Femur (tissue), 1 donor: ENCODE measurements at regions not wholly inside any gene's neighbourhood (a gene's known extent, or its start where the extent isn't known, plus 50 kb on each side); places are given as distances from the start of the nearest gene placed in this dataset.
"Not testable (repeated sequence)": the region's sequence is repeated elsewhere in the genome, so short reads cannot be mapped to it uniquely, and the experiment has no call there.

Experiments used
- DNase-seq: peaks from one replicate; pipeline ENCODE4 v3.0.0-alpha.2; 2017

DNA sequence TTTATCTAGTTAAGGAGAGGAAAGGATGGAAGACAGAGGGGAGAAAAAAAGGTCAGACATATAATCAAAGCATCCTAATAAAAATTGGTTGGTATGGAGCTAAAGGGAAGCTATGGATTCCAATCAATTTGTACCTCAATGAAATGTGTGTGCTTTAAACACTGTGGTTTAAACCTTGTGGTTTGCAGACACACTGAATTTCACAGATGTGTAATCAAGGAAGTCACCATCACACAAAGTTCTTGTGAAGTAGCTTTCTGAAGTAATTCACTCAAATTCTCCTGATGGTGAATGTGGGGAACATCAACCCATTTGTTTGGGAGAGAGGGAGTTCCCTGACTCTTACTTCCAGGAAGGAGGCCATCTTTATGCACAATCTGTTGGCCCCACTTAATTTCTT lies 243.3 kb upstream of the KRR1 start:
- DNase-seq: no peak

- no peak for DNase-seq
These were observed 242.7 kb upstream of the KRR1 start for GRCh38 chr12:75754141-75754540.

- no peak for DNase-seq
These were observed 240.5 kb upstream of the KRR1 start for GRCh38 chr12:75751769-75752471.

DNA sequence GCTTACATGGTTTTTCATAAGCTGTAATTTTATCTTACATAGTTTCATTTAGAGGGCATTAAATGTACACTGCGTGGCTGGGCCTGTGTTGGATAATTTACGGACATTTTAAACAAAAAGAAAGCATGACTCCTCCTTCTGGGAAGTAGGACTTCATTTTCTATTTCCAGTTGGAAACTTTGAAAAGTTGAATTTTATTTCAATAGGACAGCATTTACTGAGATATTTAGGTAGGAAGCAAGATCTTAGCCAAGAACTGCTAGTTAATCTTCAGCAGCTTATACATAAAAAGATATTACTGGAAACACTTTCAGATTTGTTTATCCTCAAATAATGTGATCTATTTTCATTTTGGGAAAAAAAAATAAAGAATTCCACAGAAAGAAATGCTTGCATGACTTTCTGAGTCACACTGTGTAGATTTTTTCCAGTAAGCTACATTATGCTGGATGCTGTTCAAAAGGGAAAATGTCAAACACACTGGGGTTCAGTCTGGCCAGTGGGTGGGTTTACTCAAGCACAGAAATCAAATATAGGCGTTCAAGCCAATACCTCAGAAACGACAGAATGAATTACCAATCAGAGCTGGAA lies 239.4 kb upstream of the KRR1 start:
- peak; percentile 47 for DNase-seq

GRCh38 chr12:75748990-75749389 lies 237.6 kb upstream of the KRR1 start:
- not testable (repeated sequence) for DNase-seq

DNA sequence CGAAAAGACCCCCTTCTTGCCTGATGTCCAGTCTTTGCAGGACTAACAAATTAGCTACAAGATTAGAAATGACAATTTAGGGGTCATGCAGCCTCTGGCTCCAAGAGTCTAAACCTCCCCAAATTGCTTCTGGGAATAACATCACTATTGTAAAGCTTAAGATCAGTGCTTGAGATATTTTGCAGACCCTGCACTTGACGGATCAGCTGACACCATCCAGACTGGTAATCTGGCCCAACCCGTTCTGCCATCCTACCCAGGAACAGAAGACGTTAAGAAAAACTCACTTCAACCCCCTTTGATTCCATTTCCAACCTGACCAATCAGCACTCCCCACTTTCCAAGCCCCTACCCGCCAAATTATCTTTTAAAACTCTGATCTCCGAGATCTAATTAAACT lies 236.7 kb upstream of the KRR1 start:
- no peak for DNase-seq

- DNase-seq: peak; percentile 37
These were observed 236.2 kb upstream of the KRR1 start for GRCh38 chr12:75747572-75748021.

DNA sequence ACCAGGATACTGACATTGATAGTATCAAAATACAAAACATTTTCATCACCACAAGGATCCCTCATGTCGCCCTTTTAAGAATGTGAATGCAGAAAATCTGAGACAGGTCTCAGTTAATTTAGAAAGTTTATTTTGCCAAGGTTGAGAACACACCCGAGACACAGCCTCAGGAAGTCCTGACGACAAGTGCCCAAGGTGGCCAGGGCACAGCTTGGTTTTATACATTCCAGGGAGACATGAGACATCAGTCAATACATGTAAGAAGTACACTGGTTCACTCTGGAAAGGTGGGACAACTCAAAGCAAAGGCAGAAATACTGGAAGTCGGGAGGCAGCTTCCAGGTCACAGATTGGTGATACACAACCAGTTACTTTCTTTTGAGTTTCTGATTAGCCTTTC lies 235.2 kb upstream of the KRR1 start:
- no peak for DNase-seq

GRCh38 chr12:75744607-75745256 lies 233.3 kb upstream of the KRR1 start:
- no peak for DNase-seq

GRCh38 chr12:75742961-75743360 lies 231.6 kb upstream of the KRR1 start:
- no peak for DNase-seq

DNA sequence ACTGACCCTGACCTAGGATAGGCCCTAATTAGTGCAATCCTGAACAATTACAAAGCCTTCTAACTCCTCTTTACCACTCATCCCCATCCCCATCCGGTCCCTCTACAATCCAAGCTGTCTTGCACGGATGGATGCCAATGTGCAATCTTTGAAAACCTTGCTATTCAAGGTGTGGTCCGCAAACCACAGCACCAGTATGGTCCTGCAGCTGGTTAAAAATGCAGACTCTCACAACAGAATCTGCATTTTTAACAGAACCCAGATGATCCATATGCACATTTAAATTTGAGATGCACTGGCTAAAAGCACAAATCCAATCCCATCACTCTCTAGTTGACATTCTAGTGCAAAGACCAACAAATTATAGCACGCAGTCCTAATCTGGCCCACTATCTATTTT lies 230.6 kb upstream of the KRR1 start:
- DNase-seq: no peak

DNA sequence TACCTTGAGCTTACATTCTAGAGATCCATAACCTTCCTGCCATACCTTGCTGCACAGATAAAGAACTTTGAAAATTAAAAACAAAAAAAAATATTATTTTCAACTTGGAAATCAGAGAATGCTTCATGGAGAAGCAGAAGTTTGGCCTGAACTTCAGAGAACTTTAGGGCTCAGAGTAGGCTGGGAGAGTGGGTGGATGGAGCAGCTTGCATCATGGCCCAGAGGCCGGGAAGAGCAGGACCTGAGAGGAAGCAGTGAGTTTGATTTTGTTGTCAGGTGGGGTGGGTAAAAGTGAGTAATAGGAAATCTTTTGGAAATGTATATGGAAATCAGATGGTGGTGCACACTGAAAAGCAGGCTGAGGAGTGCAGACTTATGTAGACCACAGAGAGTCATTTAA lies 228.5 kb upstream of the KRR1 start:
- no peak for DNase-seq

GRCh38 chr12:75739098-75739497 lies 227.7 kb upstream of the KRR1 start:
- DNase-seq: not testable (repeated sequence)

DNA sequence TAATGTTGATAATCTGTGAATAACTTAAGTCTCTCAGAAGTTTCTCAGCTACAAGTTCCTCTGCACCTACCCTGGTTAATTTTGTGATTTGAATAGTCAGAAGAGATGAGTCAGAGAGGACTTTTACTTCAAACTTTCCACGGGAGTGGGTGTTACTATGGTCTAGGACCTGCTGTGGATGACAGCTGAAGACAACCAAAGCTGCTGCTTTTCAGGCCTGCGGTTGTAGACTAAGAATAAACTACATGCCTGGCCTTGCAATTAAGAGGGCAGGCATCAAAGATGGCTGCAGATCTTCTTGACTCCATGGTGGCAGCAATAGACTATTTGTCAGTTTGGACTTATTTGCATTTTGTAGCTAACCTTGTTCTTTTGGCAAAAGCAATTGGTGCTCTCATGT lies 227.1 kb upstream of the KRR1 start:
- no peak for DNase-seq

- no peak for DNase-seq
These were observed 224.4 kb upstream of the KRR1 start for GRCh38 chr12:75735853-75736252.

GRCh38 chr12:75728826-75729225 lies 217.4 kb upstream of the KRR1 start:
- no peak for DNase-seq

- no peak for DNase-seq
These were observed 216.2 kb upstream of the KRR1 start for GRCh38 chr12:75727577-75727976.

GRCh38 chr12:75725521-75726111 lies 214.2 kb upstream of the KRR1 start:
- no peak for DNase-seq

DNA sequence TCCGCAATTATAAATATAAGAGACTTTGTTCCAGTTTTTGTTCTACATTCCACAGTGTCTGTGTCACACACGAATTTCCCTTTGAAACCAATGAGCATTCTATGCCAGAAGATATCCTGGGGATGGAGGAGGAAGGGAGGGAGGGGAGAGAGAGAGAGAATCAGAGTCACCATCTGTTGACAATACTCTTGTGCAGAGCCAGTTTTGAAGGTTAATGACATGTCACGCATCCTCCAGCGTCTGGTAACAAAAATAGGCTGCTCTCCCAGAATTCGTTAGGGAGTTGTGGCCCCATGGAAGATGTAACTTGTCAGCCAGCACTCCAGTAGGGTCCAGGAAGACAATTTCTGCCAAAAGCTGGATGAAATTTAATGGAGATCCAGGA lies 213.5 kb upstream of the KRR1 start:
- peak; percentile 86 for DNase-seq

DNA sequence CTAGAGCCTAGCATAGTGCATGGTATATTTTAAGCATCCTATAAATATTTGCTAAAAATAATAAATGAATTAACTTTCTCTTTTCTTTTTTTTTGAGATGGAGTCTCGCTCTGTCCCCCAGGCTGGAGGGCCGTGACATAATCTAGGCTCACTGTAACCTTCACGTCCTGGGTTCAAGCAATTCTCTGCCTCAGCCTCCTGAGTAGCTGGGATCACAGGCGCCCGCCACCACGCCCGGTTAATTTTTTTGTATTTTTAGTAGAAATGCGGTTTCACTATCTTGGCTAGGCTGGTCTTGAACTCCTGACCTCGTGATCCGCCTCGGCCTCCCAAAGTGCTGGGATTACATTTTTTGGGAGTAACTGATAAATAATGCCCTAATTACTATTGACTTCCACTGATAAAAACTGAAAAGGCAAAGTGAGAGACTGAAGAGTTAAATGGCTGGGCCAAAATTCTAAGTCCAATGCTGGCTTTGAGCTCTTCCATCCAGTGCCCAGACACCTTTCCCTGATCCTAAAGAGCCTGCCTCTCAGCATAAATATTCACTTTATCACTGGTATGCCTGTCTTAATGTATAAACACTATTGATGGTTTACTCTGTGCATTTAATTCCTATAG lies 213.0 kb upstream of the KRR1 start:
- DNase-seq: no peak

DNA sequence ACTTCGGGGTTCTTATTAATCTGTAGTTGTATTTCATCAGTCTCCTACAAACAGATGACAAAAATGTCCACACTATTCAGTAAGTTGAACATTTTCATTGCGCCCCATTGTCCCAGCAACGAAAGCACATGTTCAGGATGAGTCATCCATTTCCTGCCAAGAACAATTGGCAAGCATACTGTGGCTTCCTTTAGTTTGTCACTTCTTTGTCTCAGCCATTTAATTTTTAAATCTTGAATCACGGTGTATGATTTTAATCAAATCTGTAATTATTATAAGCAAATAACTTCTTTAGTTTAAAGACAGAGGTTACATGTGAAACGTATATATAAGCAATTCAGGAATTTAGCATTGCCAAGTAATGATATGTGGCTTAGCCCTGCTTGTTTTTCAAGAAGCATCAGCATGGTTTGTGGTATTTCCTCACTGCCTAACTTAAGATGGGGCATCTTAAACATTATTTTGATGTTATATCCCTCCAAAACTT lies 211.3 kb upstream of the KRR1 start:
- peak; percentile 75 for DNase-seq

DNA sequence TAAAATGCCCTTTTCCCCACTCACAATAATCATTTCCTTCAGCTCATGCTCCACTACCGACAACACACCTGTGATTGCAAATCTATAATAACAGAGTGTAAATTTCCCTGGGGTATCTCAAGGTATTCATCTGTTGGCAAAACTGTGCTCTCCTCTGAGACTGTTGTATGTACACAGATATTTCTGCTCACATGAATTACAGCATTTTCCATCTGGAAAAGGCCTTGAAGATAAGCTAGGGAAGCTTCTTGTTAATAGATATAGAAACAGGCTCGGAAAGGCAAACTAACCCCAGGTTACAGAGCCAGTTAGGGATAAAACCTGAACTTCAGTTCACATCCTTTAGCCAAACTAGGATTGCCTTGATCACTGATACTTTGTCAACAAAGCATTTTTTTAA lies 210.4 kb upstream of the KRR1 start:
- DNase-seq: no peak
